Tibial artery (tissue), 4 donors: ENCODE measurements at regions not wholly inside any gene's neighbourhood (a gene's known extent, or its start where the extent isn't known, plus 50 kb on each side); places are given as distances from the start of the nearest gene placed in this dataset.

Source experiments
- DNase-seq, 2 donors: peaks; one replicate each; pipeline ENCODE4 v3.0.0-alpha.2; 2019
- H3K27ac ChIP-seq, 2 donors: fragments of 200-600 bp; sonication (generic) in 1 of 2; 1 replicate in 1 of 2; 2 replicates in 1 of 2; pipeline ENCODE4 v1.5.1; 2018 to 2019; ENCODE audit warnings: mild to moderate bottlenecking in 1 of 2
- H3K27me3 ChIP-seq, 2 donors: fragments of 200-600 bp; sonication (generic) in 1 of 2; one replicate each; pipeline versions ENCODE4 v1.5.1 to v1.6.0; 2016 to 2019
- H3K36me3 ChIP-seq, 3 donors: fragments of 200-600 bp; sonication (generic) in 2 of 3; one replicate each; pipeline ENCODE4 v1.5.1; 2016 to 2019; ENCODE audit warnings: mild to moderate bottlenecking in 2 of 3
- H3K4me1 ChIP-seq, 4 donors: fragments of 200-600 bp; sonication (generic) in 2 of 4; 1 replicate in 3 of 4; 2 replicates in 1 of 4; pipeline ENCODE4 v1.5.1; 2016 to 2019
- H3K4me3 ChIP-seq, 2 donors: fragments of 200-600 bp; sonication (generic) in 1 of 2; 1 replicate in 1 of 2; 2 replicates in 1 of 2; pipeline ENCODE4 v1.5.1; 2018 to 2019; ENCODE audit warnings: mild to moderate bottlenecking in 2 of 2
- H3K9me3 ChIP-seq, 3 donors: fragments of 200-600 bp; sonication (generic) in 1 of 3; one replicate each; pipeline ENCODE4 v1.5.1; 2016 to 2019
- intact Hi-C: fragments of 100-400 bp; cut with DNase I; formaldehyde crosslinking; loops from one replicate; pipeline ENCODE4 v1.15.0; 2023; ENCODE audit warnings: low total_unique reads
- TF ChIP-seq, protein P1 (sequence below), 2 experiments: fragments of 200-600 bp in 1 of 2; fragments of 450-650 bp in 1 of 2; IDR thresholded peaks; one replicate each; pipeline ENCODE4 v1.5.1; 2017 to 2019; ENCODE audit warnings: antibody characterized with exemption in 2 of 2, mild to moderate bottlenecking in 1 of 2, moderate library complexity in 1 of 2

GRCh38 chr12:59260202-59260601, 335.6 kb upstream of the SLC16A7 start:
- intact Hi-C loops: no loop called here
- no peaks in the 10 kb centered on the region for H3K4me1 ChIP-seq
- H3K36me3 ChIP-seq: no peaks in the 10 kb centered on the region
- no peak for DNase-seq
- H3K27me3 ChIP-seq: no peaks in the 10 kb centered on the region
- no peak overlapping the region for H3K27ac ChIP-seq
- no peaks in the 10 kb centered on the region for H3K9me3 ChIP-seq
- TF ChIP-seq, protein P1, sequence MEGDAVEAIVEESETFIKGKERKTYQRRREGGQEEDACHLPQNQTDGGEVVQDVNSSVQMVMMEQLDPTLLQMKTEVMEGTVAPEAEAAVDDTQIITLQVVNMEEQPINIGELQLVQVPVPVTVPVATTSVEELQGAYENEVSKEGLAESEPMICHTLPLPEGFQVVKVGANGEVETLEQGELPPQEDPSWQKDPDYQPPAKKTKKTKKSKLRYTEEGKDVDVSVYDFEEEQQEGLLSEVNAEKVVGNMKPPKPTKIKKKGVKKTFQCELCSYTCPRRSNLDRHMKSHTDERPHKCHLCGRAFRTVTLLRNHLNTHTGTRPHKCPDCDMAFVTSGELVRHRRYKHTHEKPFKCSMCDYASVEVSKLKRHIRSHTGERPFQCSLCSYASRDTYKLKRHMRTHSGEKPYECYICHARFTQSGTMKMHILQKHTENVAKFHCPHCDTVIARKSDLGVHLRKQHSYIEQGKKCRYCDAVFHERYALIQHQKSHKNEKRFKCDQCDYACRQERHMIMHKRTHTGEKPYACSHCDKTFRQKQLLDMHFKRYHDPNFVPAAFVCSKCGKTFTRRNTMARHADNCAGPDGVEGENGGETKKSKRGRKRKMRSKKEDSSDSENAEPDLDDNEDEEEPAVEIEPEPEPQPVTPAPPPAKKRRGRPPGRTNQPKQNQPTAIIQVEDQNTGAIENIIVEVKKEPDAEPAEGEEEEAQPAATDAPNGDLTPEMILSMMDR (IDR thresholded peaks at IDR 0.05): no peak
- no peak overlapping the region for H3K4me3 ChIP-seq

DNA sequence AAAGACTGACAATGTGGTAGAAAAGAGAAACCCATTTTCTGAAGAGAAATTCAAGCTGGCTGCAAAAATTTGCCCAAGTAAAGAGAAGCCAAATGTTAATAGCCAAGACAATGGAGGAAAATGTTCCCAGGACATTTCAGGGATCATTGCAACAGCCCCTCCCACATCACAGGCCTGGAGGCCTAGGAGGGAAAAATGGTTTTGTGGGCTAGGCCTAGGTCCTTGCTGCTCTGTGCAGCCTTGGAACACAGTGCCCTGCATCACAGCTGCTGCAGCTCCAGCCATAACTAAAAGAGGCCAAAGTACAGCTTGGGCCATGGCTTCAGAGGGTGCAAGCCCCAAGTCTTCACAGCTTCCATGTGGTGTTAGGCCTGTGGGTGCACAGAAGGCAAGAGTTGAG, 332.4 kb upstream of the LRIG3 start:
- no peak overlapping the region for H3K4me3 ChIP-seq
- TF ChIP-seq, protein P1 (IDR thresholded peaks at IDR 0.05): no peak
- intact Hi-C loops: no loop called here
- H3K36me3 ChIP-seq: no peaks in the 10 kb centered on the region
- no peaks in the 10 kb centered on the region for H3K4me1 ChIP-seq
- no peak overlapping the region for H3K27ac ChIP-seq
- H3K27me3 ChIP-seq: no peaks in the 10 kb centered on the region
- DNase-seq: no peak
- peaks cover 0 to 16% (median 9%) of the 10 kb centered on the region in 3 donors for H3K9me3 ChIP-seq

- H3K4me3 ChIP-seq: no peak overlapping the region
These were observed 330.5 kb upstream of the LRIG3 start for GRCh38 chr12:59250766-59251165.

GRCh38 chr12:59240048-59240447, 319.7 kb upstream of the LRIG3 start:
- H3K27ac ChIP-seq: no peak overlapping the region
- no peak for DNase-seq
- no peak overlapping the region for H3K4me3 ChIP-seq
- TF ChIP-seq, protein P1 (IDR thresholded peaks at IDR 0.05): no peak
- H3K27me3 ChIP-seq: no peaks in the 10 kb centered on the region
- intact Hi-C loops: no loop called here
- H3K9me3 ChIP-seq: no peaks in the 10 kb centered on the region
- no peaks in the 10 kb centered on the region for H3K4me1 ChIP-seq
- H3K36me3 ChIP-seq: no peaks in the 10 kb centered on the region

More at GRCh38 chr12:59250766-59251165, 330.5 kb upstream of the LRIG3 start:
- Histone ChIP-seq H3K4me1 (no peaks in the 10 kb centered on the region), H3K9me3 (peaks cover 0 to 16% (median 9%) of the 10 kb centered on the region in 3 donors), H3K27ac (no peak overlapping the region), H3K27me3 (no peaks in the 10 kb centered on the region), H3K36me3 (no peaks in the 10 kb centered on the region)
- intact Hi-C loops: no loop called here
- TF ChIP-seq, protein P1 (IDR thresholded peaks at IDR 0.05): no peak
- no peak for DNase-seq

- no peaks in the 10 kb centered on the region for H3K9me3 ChIP-seq
- no peak for DNase-seq
- TF ChIP-seq, protein P1 (IDR thresholded peaks at IDR 0.05): no peak
- H3K4me1 ChIP-seq: no peaks in the 10 kb centered on the region
- H3K4me3 ChIP-seq: no peak overlapping the region
- no peaks in the 10 kb centered on the region for H3K36me3 ChIP-seq
- no peak overlapping the region for H3K27ac ChIP-seq
- intact Hi-C loops: no loop called here
- H3K27me3 ChIP-seq: no peaks in the 10 kb centered on the region
These were observed 314.1 kb upstream of the LRIG3 start for GRCh38 chr12:59234391-59234790.

DNA sequence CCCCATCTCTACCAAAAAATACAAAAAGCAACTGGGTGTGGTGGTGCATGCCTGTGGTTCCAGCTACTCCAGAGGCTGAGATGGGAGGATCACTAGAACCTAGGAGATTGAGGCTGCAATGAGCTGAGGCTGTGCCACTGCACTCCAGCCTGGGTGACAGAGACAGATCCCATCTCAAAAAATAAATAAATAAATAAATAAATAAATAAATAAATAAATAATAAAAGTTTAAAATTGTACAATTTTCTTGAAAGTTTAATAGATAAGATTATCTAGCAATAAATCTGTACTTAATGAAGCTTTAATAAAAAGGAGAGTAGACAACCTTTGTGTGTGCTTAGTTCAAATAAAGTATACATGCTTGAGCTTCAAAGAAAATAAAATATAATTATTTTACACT, 310.0 kb upstream of the LRIG3 start:
- no peak for DNase-seq
- no peaks in the 10 kb centered on the region for H3K9me3 ChIP-seq
- TF ChIP-seq, protein P1 (IDR thresholded peaks at IDR 0.05): no peak
- intact Hi-C loops: no loop called here
- H3K4me1 ChIP-seq: no peaks in the 10 kb centered on the region
- no peak overlapping the region for H3K27ac ChIP-seq
- H3K4me3 ChIP-seq: no peak overlapping the region
- H3K36me3 ChIP-seq: no peaks in the 10 kb centered on the region
- H3K27me3 ChIP-seq: no peaks in the 10 kb centered on the region
